Neural cell (in vitro differentiated cells): ENCODE measurements at regions not wholly inside any gene's neighbourhood (a gene's known extent, or its start where the extent isn't known, plus 50 kb on each side); places are given as distances from the start of the nearest gene placed in this dataset.

Experiments used
- H2AFZ ChIP-seq: fragments of 200-600, 300-800 bp; sonication (generic), shearing (Covaris generic); 2 replicates; pipeline ENCODE4 v1.6.0; 2014; ENCODE audit warnings: low read depth, mild to moderate bottlenecking, antibody characterized with exemption, low read length, moderate library complexity
- H3F3A ChIP-seq: fragments of 200-600 bp; shearing (Covaris generic); 2 replicates; pipeline ENCODE4 v1.6.1; 2016; ENCODE audit warnings: mild to moderate bottlenecking, moderate library complexity, mixed read lengths, antibody characterized with exemption, low read length; ENCODE audit not compliant: insufficient read depth, poor library complexity, severe bottlenecking
- H3K27ac ChIP-seq: fragments of 200-600, 300-800 bp; sonication (generic), shearing (Covaris generic); 2 replicates; pipeline ENCODE4 v1.5.1; 2014; ENCODE audit warnings: mild to moderate bottlenecking, low read length, moderate library complexity
- H3K27me3 ChIP-seq: fragments of 300-800, 200-600 bp; sonication (generic), shearing (Covaris generic); 2 replicates; pipeline ENCODE4 v1.6.0; 2014; ENCODE audit warnings: mild to moderate bottlenecking, low read depth, low read length, moderate library complexity; ENCODE audit not compliant: insufficient read depth
- H3K36me3 ChIP-seq: fragments of 300-800, 200-600 bp; sonication (generic), shearing (Covaris generic); 2 replicates; pipeline ENCODE4 v1.5.1; 2014; ENCODE audit warnings: mild to moderate bottlenecking, antibody characterized with exemption, low read length, moderate library complexity; ENCODE audit not compliant: insufficient read depth
- H3K4me2 ChIP-seq: fragments of 300-800, 200-600 bp; sonication (generic), shearing (Covaris generic); 2 replicates; pipeline ENCODE4 v1.6.0; 2014; ENCODE audit warnings: mild to moderate bottlenecking, low read length
- H3K4me3 ChIP-seq: fragments of 300-800, 200-600 bp; sonication (generic), shearing (Covaris generic); 2 replicates; pipeline ENCODE4 v1.5.1; 2014; ENCODE audit warnings: mild to moderate bottlenecking, low read length, moderate library complexity
- H3K79me2 ChIP-seq: fragments of 200-600 bp; shearing (Covaris generic); replicated peaks from 2 replicates; pipeline ENCODE4 v1.6.0; 2014; ENCODE audit warnings: mild to moderate bottlenecking, low read length, moderate library complexity; ENCODE audit not compliant: insufficient read depth
- H3K9ac ChIP-seq: fragments of 300-800, 200-600 bp; sonication (generic), shearing (Covaris generic); 2 replicates; pipeline ENCODE4 v1.6.1; 2016; ENCODE audit warnings: mild to moderate bottlenecking, low read length, mixed read lengths
- H3K9me2 ChIP-seq: fragments of 200-600 bp; shearing (Covaris generic); 2 replicates; pipeline ENCODE4 v1.6.1; 2016; ENCODE audit warnings: mild to moderate bottlenecking, low read length, mixed read lengths; ENCODE audit not compliant: insufficient read depth
- H3K9me3 ChIP-seq: fragments of 200-600, 300-800 bp; sonication (generic), shearing (Covaris generic); 2 replicates; pipeline ENCODE4 v1.6.1; 2016; ENCODE audit warnings: mild to moderate bottlenecking, mixed run types, low read length, moderate library complexity, mixed read lengths
- H4K20me1 ChIP-seq: fragments of 200-600 bp; shearing (Covaris generic); 2 replicates; pipeline ENCODE4 v1.6.1; 2016; ENCODE audit warnings: mild to moderate bottlenecking, mixed run types; ENCODE audit not compliant: insufficient read depth
- CTCF ChIP-seq: fragments of 450-650 bp; IDR thresholded peaks from 2 replicates; pipeline ENCODE4 v1.5.1; 2014; ENCODE audit warnings: antibody characterized with exemption, mild to moderate bottlenecking, moderate library complexity; ENCODE audit not compliant: poor library complexity, severe bottlenecking
- EP300 ChIP-seq: fragments of 450-650 bp; conservative IDR thresholded peaks from 2 replicates; pipeline ENCODE4 v1.6.1; 2014; ENCODE audit warnings: antibody characterized with exemption, mild to moderate bottlenecking, moderate library complexity; ENCODE audit not compliant: poor library complexity, severe bottlenecking
- EZH2 ChIP-seq: fragments of 200-600, 300-800 bp; shearing (Covaris generic), sonication (generic); IDR thresholded peaks from 2 replicates; pipeline ENCODE4 v1.6.1; 2014; ENCODE audit warnings: antibody characterized with exemption, low read length, borderline replicate concordance, mild to moderate bottlenecking; ENCODE audit not compliant: insufficient read depth, poor library complexity, severe bottlenecking
- MXI1 ChIP-seq: fragments of 450-650 bp; conservative IDR thresholded peaks from 2 replicates; pipeline ENCODE4 v1.6.1; 2014; ENCODE audit warnings: antibody characterized with exemption, mild to moderate bottlenecking; ENCODE audit not compliant: poor library complexity, severe bottlenecking
- POLR2AphosphoS5 ChIP-seq: IDR thresholded peaks from 2 replicates; pipeline ENCODE4 v1.6.1; 2012
- RAD21 ChIP-seq: fragments of 450-650 bp; conservative IDR thresholded peaks from 2 replicates; pipeline ENCODE4 v1.6.1; 2014; ENCODE audit warnings: antibody characterized with exemption, mild to moderate bottlenecking, moderate library complexity
- REST ChIP-seq: IDR thresholded peaks from 2 replicates; pipeline ENCODE4 v1.6.1; 2012; ENCODE audit warnings: borderline replicate concordance
- SMC3 ChIP-seq: fragments of 450-650 bp; conservative IDR thresholded peaks from 2 replicates; pipeline ENCODE4 v1.6.1; 2014; ENCODE audit warnings: antibody characterized with exemption, mild to moderate bottlenecking, moderate library complexity; ENCODE audit not compliant: poor library complexity
- TAF1 ChIP-seq: IDR thresholded peaks from 2 replicates; pipeline ENCODE4 v1.6.1; 2012; ENCODE audit warnings: low read depth

- H3K27me3 ChIP-seq: no peaks in the 10 kb centered on the region
- H3K9me3 ChIP-seq: no peaks in the 10 kb centered on the region
- H3K4me2 ChIP-seq: no peak overlapping the region
- H3K79me2 ChIP-seq: no peaks in the 10 kb centered on the region
- no peaks in the 10 kb centered on the region for H3K36me3 ChIP-seq
- H3F3A ChIP-seq: no peaks in the 10 kb centered on the region
- H2AFZ ChIP-seq: peak overlapping the region; percentile 45
- peak; percentile 93 for TF ChIP-seq SMC3
- peak; percentile 98 for TF ChIP-seq RAD21
- peak; percentile 39 for TF ChIP-seq MXI1
- TF ChIP-seq POLR2AphosphoS5: no peak
- peak; percentile 96 for TF ChIP-seq CTCF
- no peaks in the 10 kb centered on the region for H3K9me2 ChIP-seq
- no peak overlapping the region for H3K4me3 ChIP-seq
- H3K27ac ChIP-seq: no peak overlapping the region
- H3K9ac ChIP-seq: no peak overlapping the region
- H4K20me1 ChIP-seq: no peaks in the 10 kb centered on the region
Observed at GRCh38 chr22:19629720-19630419, 84.4 kb upstream of the SEPTIN5 start.

- TF ChIP-seq RAD21: no peak
- no peak for TF ChIP-seq TAF1
- no peak for TF ChIP-seq EP300
- TF ChIP-seq MXI1: no peak
- TF ChIP-seq POLR2AphosphoS5: no peak
- no peak for TF ChIP-seq EZH2
- TF ChIP-seq CTCF: no peak
- TF ChIP-seq SMC3: no peak
- TF ChIP-seq REST: no peak
Observed at GRCh38 chr22:19630614-19631013, 83.7 kb upstream of the SEPTIN5 start.

More at GRCh38 chr22:19630614-19631013, 83.7 kb upstream of the SEPTIN5 start:
- Histone ChIP-seq H3K9ac (no peak overlapping the region), H3K4me2 (no peak overlapping the region), H2AFZ (no peak overlapping the region), H3K4me3 (no peak overlapping the region), H3K9me2 (no peaks in the 10 kb centered on the region), H3K79me2 (no peaks in the 10 kb centered on the region), H3K9me3 (no peaks in the 10 kb centered on the region), H3K36me3 (no peaks in the 10 kb centered on the region), H3F3A (no peaks in the 10 kb centered on the region), H3K27ac (no peak overlapping the region), H3K27me3 (no peaks in the 10 kb centered on the region), H4K20me1 (no peaks in the 10 kb centered on the region)
